ENCODE measurements at regions not wholly inside any gene's neighbourhood (a gene's known extent, or its start where the extent isn't known, plus 50 kb on each side); places are given as distances from the start of the nearest gene placed in this dataset.

DNA sequence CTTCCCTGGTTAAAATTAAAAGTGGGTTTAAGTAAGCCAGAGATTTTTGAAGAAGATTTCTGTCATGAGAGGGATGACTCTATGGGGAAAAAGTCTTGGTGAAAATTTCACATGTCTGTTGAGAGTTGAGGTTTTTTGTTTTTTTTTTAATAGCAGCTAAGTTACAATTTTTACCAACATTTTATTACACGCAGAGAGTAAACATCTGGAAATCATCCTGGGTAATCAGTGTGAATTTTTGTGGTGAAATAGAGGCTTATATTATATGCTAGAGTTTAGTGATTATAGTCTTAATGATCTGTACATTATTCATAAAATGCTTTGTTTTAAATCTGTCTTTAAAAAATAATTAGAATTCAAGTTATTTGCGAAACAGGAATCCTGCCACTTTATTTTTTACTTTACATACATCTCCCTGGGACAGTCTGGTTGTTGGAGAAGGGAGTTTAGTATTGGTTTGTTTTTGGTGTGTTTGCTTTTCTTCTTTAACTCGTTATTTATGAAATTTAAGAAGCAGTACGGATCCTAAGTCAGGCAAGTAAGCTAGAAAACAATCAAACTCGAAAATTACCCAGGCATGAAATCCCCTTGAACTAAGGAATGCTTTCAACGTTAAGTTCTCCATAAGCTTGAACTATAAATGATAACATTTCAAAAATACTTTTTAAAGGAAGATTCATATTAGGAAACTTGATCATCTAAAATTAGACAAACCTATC lies 143.4 kb upstream of the TSC22D2 start (continued):
- TF ChIP-seq, protein P1, sequence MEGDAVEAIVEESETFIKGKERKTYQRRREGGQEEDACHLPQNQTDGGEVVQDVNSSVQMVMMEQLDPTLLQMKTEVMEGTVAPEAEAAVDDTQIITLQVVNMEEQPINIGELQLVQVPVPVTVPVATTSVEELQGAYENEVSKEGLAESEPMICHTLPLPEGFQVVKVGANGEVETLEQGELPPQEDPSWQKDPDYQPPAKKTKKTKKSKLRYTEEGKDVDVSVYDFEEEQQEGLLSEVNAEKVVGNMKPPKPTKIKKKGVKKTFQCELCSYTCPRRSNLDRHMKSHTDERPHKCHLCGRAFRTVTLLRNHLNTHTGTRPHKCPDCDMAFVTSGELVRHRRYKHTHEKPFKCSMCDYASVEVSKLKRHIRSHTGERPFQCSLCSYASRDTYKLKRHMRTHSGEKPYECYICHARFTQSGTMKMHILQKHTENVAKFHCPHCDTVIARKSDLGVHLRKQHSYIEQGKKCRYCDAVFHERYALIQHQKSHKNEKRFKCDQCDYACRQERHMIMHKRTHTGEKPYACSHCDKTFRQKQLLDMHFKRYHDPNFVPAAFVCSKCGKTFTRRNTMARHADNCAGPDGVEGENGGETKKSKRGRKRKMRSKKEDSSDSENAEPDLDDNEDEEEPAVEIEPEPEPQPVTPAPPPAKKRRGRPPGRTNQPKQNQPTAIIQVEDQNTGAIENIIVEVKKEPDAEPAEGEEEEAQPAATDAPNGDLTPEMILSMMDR (IDR thresholded peaks at IDR 0.05; ENCODE audit: control extremely low read depth in 1 of 3, insufficient read depth in 1 of 3, low read depth in 1 of 3, low read length in 3 of 3), result no peak
- TF ChIP-seq TAF1 (IDR thresholded peaks at IDR 0.05; ENCODE audit: low read depth, low read length), result no peak
